CD4-positive, alpha-beta memory T cell (primary cell): ENCODE measurements at regions not wholly inside any gene's neighbourhood (a gene's known extent, or its start where the extent isn't known, plus 50 kb on each side); places are given as distances from the start of the nearest gene placed in this dataset.

ENCODE experiments used
- CTCF ChIA-PET: fragments of 350-600 bp; sonication (Branson Sonifier 250); formaldehyde crosslinking; loops from one replicate; lab custom pipeline; 2021; ENCODE audit warnings: inconsistent platforms; ENCODE audit not compliant: partially characterized antibody; lab: Charles Lee
- POLR2A ChIA-PET: fragments of 350-600 bp; sonication (Branson Sonifier 250); formaldehyde crosslinking; loops from one replicate; lab custom pipeline; 2021; ENCODE audit not compliant: partially characterized antibody; lab: Charles Lee
- DNase-seq, 5 donors: peaks; one replicate each; pipeline versions ENCODE4 v3.0.0 to v3.0.0-alpha.2; 2020 to 2022; ENCODE audit warnings: mixed read lengths in 1 of 5
- H3K27ac ChIP-seq: one replicate; pipeline ENCODE4 v1.7.0; 2013; ENCODE audit warnings: low read depth, low read length
- H3K27me3 ChIP-seq: 2 replicates; pipeline ENCODE4 v1.7.0; 2013; ENCODE audit warnings: mild to moderate bottlenecking, low read length, moderate library complexity; ENCODE audit not compliant: insufficient read depth
- H3K36me3 ChIP-seq: 2 replicates; pipeline ENCODE4 v1.7.0; 2013; ENCODE audit warnings: mild to moderate bottlenecking, low read length, moderate library complexity; ENCODE audit not compliant: insufficient read depth
- H3K4me1 ChIP-seq: 2 replicates; pipeline ENCODE4 v1.7.0; 2013; ENCODE audit warnings: mild to moderate bottlenecking, low read length, moderate library complexity; ENCODE audit not compliant: insufficient read depth
- H3K4me3 ChIP-seq, 2 donors: one replicate each; pipeline ENCODE4 v1.7.0; 2013; ENCODE audit warnings: low read length in 2 of 2, mild to moderate bottlenecking in 1 of 2
- H3K9me3 ChIP-seq, 2 donors: one replicate each; pipeline ENCODE4 v1.7.0; 2013; ENCODE audit warnings: low read length in 2 of 2, control low read depth in 1 of 2; ENCODE audit not compliant: control insufficient read depth in 1 of 2
- H3K27ac Mint-ChIP-seq, 7 donors: one replicate each; pipeline ENCODE4 v1.8.0; 2020 to 2021; ENCODE audit warnings: mixed read lengths in 7 of 7, mild to moderate bottlenecking in 6 of 7, inconsistent platforms in 3 of 7, moderate library complexity in 3 of 7
- H3K27me3 Mint-ChIP-seq, 2 donors: one replicate each; pipeline ENCODE4 v1.8.0; 2020 to 2021; ENCODE audit warnings: mixed read lengths in 2 of 2
- H3K36me3 Mint-ChIP-seq, 2 donors: one replicate each; pipeline ENCODE4 v1.8.0; 2020 to 2021; ENCODE audit warnings: mixed read lengths in 2 of 2, inconsistent platforms in 1 of 2, mild to moderate bottlenecking in 1 of 2
- H3K4me1 Mint-ChIP-seq, 4 donors: one replicate each; pipeline ENCODE4 v1.8.0; 2020 to 2021; ENCODE audit warnings: mixed read lengths in 4 of 4, mild to moderate bottlenecking in 1 of 4
- H3K4me3 Mint-ChIP-seq, 8 donors: one replicate each; pipeline ENCODE4 v1.8.0; 2020 to 2021; ENCODE audit warnings: mixed read lengths in 8 of 8, mild to moderate bottlenecking in 7 of 8, moderate library complexity in 6 of 8, inconsistent platforms in 3 of 8
- H3K9me3 Mint-ChIP-seq, 8 donors: one replicate each; pipeline ENCODE4 v1.8.0; 2020 to 2021; ENCODE audit warnings: mixed read lengths in 8 of 8, mild to moderate bottlenecking in 5 of 8, inconsistent platforms in 3 of 8, moderate library complexity in 1 of 8
- intact Hi-C: fragments of 100-400 bp; cut with micrococcal nuclease; formaldehyde crosslinking; loops from one replicate; pipeline ENCODE4 v1.15.1; 2023

DNA sequence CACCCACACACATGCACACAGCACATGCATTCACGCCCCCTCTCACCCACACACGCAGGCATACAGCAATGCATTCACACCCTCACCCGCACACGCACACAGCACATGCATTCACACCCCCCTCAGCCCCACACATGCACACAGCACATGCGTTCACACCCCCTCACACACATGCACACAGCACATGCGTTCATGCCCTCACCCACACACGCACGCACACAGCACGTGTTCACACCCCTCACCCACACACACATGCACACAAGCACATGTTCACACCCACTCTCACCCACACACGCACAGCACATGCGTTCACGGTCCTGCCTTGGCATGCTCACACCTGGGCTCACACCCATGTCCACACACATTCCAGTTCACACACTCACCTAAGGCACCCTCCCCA lies 64.2 kb downstream of the ENGASE start:
- Histone ChIP-seq H3K4me3 (no peak overlapping the region), H3K4me1 (no peaks in the 10 kb centered on the region), H3K27ac (no peak overlapping the region), H3K9me3 (no peaks in the 10 kb centered on the region), H3K36me3 (no peaks in the 10 kb centered on the region), H3K27me3 (no peaks in the 10 kb centered on the region)
- no peaks in the 10 kb centered on the region for H3K36me3 Mint-ChIP-seq
- DNase-seq, result no peak
- ChIA-PET CTCF (no interaction called here), POLR2A (no interaction called here)
- peaks cover 6 to 20% of the 10 kb centered on the region in 2 donors for H3K27me3 Mint-ChIP-seq
- no peak overlapping the region for H3K27ac Mint-ChIP-seq
- H3K4me1 Mint-ChIP-seq, result peaks cover 0 to 2% (median 0%) of the 10 kb centered on the region in 4 donors
- intact Hi-C loops, result no loop called here
- H3K9me3 Mint-ChIP-seq, result peaks cover 0 to 2% (median 0%) of the 10 kb centered on the region in 8 donors
- no peak overlapping the region for H3K4me3 Mint-ChIP-seq

DNA sequence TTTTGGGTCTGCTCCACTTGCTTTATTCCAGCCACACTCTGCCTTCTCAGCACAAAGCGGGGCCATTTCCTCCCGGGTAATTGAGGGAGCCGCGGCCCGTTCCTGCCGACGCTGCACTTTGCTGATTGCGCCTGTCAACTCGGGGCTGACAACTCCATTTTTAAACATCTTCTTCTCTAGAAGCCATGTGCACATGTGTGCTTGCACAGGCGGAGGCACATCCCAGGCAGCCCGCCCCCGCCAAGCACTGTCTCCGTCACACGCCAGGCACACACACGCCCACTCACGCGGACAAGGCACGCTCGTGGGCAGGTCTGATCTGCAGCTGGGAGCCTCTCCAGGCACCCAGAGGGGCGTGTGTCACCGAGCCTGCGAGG lies 63.2 kb downstream of the ENGASE start:
- Mint-ChIP-seq H3K27ac (no peak overlapping the region), H3K4me1 (peaks cover 0 to 2% (median 0%) of the 10 kb centered on the region in 4 donors), H3K27me3 (peaks cover 6 to 22% of the 10 kb centered on the region in 2 donors), H3K36me3 (no peaks in the 10 kb centered on the region), H3K9me3 (peaks cover 0 to 2% (median 0%) of the 10 kb centered on the region in 8 donors), H3K4me3 (no peak overlapping the region)
- H3K36me3 ChIP-seq, result no peaks in the 10 kb centered on the region
- no peaks in the 10 kb centered on the region for H3K27me3 ChIP-seq
- ChIA-PET POLR2A (no interaction called here), CTCF (no interaction called here)
- no peaks in the 10 kb centered on the region for H3K9me3 ChIP-seq
- intact Hi-C loops, result no loop called here
- no peak for DNase-seq
- no peaks in the 10 kb centered on the region for H3K4me1 ChIP-seq
- H3K4me3 ChIP-seq, result no peak overlapping the region
- H3K27ac ChIP-seq, result no peak overlapping the region

DNA sequence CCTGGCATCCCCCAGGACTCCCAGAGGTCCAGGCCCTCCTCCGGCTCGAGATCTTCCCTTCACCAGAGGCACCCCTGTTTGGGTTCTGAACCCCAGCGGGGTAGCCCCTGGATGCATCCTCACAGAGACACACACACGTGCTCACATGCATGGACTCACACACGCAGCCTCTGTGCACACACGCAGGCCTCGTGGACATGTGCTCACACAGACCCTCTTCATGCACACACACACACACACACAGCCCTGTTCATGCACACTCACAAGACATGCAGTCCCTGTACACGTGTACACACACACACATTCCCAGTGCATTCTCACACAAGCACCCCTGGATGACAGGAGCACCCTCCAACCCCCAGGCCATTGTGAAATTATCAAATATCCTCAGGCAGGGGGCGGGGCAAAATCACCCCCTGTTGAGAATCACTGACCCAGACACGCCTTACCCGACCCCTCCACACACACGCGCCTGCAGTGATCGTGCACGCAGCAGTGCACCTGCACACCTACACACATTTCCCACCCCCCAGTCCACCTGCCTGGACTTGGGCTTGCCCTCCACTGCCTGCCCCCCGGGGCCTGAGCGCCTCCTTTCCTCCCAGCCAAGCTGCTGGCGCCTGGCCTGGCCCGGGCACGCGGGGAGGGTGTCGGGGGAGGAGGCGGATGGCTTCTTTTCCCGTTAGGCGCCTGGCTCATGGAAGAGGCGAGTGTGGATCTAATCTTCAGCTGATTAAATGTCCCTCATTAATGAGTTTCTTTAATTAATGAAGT lies 62.6 kb downstream of the ENGASE start:
- CTCF ChIA-PET, result no interaction called here
- H3K4me1 Mint-ChIP-seq, result peaks cover 0 to 2% (median 0%) of the 10 kb centered on the region in 4 donors
- H3K27me3 ChIP-seq, result no peaks in the 10 kb centered on the region

DNA sequence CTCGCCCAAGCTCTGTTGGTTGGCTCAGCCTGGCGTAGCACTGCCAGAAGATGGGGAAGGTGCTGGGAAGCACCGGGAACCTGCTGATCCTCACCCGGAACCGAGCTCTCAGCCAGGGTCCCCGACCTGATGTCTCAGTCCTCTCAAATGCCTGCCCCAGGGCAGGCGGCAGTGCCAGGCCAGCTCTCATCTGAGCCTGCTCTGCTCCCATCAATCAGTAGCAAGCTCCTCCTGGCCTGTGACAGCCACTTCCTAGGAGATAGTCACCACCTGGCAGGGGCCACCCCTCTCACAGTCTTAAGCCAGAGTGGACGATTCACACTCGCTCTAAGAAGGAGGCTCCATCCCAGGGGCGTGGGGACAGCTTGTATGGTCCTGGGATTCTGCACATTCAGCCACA lies 62.0 kb downstream of the ENGASE start:
- ChIA-PET POLR2A (no interaction called here), CTCF (no interaction called here)
- Histone ChIP-seq H3K4me1 (no peaks in the 10 kb centered on the region), H3K27ac (no peak overlapping the region), H3K9me3 (no peaks in the 10 kb centered on the region), H3K27me3 (no peaks in the 10 kb centered on the region), H3K4me3 (no peak overlapping the region), H3K36me3 (no peaks in the 10 kb centered on the region)
- Mint-ChIP-seq H3K27me3 (peaks cover 3 to 20% of the 10 kb centered on the region in 2 donors), H3K4me1 (peaks cover 0 to 2% (median 0%) of the 10 kb centered on the region in 4 donors), H3K4me3 (no peak overlapping the region), H3K27ac (peak overlapping the region in 1 of 7 donors; percentile 17), H3K9me3 (peaks cover 0 to 2% (median 0%) of the 10 kb centered on the region in 8 donors), H3K36me3 (no peaks in the 10 kb centered on the region)
- intact Hi-C loops, result no loop called here
- no peak for DNase-seq

More for the DNA sequence above, 62.6 kb downstream of the ENGASE start:
- DNase-seq, result no peak
- H3K4me3 Mint-ChIP-seq, result no peak overlapping the region
- POLR2A ChIA-PET, result no interaction called here
- no peaks in the 10 kb centered on the region for H3K36me3 ChIP-seq
- H3K36me3 Mint-ChIP-seq, result no peaks in the 10 kb centered on the region
- no peaks in the 10 kb centered on the region for H3K4me1 ChIP-seq
- peaks cover 6 to 22% of the 10 kb centered on the region in 2 donors for H3K27me3 Mint-ChIP-seq
- peak overlapping the region in 1 of 7 donors; percentile 17 for H3K27ac Mint-ChIP-seq
- peaks cover 0 to 2% (median 0%) of the 10 kb centered on the region in 8 donors for H3K9me3 Mint-ChIP-seq
- intact Hi-C loops, result no loop called here
- H3K27ac ChIP-seq, result no peak overlapping the region
- no peaks in the 10 kb centered on the region for H3K9me3 ChIP-seq
- no peak overlapping the region for H3K4me3 ChIP-seq
